Thoracic aorta (tissue), 2 donors: ENCODE measurements at regions not wholly inside any gene's neighbourhood (a gene's known extent, or its start where the extent isn't known, plus 50 kb on each side); places are given as distances from the start of the nearest gene placed in this dataset.

Experiments used
- ATAC-seq: fragments of 150-250 bp; one replicate; pipeline ENCODE4 v1.8.0; 2017; ENCODE audit warnings: low read depth; ENCODE audit not compliant: insufficient number of reproducible peaks, low FRiP score
- DNase-seq: peaks from one replicate; pipeline ENCODE4 v3.0.0-alpha.2; 2020; ENCODE audit warnings: low spot score
- H3K27ac ChIP-seq, 2 donors: fragments of 200-600 bp; sonication (generic); 1 replicate in 1 of 2; 2 replicates in 1 of 2; pipeline ENCODE4 v1.5.1; 2016; ENCODE audit warnings: mild to moderate bottlenecking in 2 of 2, moderate library complexity in 2 of 2
- H3K27me3 ChIP-seq: fragments of 200-600 bp; sonication (generic); replicated peaks from 2 replicates; pipeline ENCODE4 v1.6.0; 2016; ENCODE audit warnings: mild to moderate bottlenecking; ENCODE audit not compliant: insufficient read depth
- H3K36me3 ChIP-seq: fragments of 200-600 bp; sonication (generic); one replicate; pipeline ENCODE4 v1.5.1; 2016
- H3K4me1 ChIP-seq, 2 donors: fragments of 200-600 bp; sonication (generic); 1 replicate in 1 of 2; 2 replicates in 1 of 2; pipeline versions ENCODE4 v1.5.1 to v1.6.0; 2016; ENCODE audit warnings: low read depth in 2 of 2, mild to moderate bottlenecking in 1 of 2; ENCODE audit not compliant: control insufficient read depth in 1 of 2
- H3K4me3 ChIP-seq: fragments of 200-600 bp; sonication (generic); 2 replicates; pipeline ENCODE4 v1.5.1; 2016; ENCODE audit warnings: mild to moderate bottlenecking
- H3K9me3 ChIP-seq: fragments of 200-600 bp; sonication (generic); 2 replicates; pipeline ENCODE4 v1.5.1; 2016
- CTCF ChIP-seq: fragments of 200-600 bp; sonication (generic); IDR thresholded peaks from one replicate; pipeline ENCODE4 v1.5.1; 2019; ENCODE audit warnings: antibody characterized with exemption

DNA sequence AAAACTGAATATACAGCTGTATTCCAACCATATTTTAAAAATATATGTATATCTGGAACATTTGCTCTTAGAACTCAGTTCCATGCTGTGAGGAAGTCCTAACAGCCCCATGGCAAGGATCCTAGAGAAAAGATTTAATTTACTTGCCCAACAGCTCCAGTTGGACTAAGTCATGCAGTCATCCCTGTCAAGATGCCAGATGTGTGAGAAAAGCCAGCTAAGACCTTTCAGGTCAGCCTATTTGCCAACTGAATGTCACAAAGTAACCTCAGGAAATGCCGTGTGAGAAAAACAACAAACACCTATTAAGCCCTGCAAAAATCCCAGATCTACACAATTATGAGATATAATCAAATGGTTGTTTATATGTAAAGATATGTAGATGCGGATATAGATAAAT is 416.3 kb downstream of the NR2F1-AS1 start:
- Histone ChIP-seq H3K27me3 (no peaks in the 10 kb centered on the region), H3K4me3 (no peak overlapping the region), H3K9me3 (no peaks in the 10 kb centered on the region), H3K4me1 (peaks cover 16% of the 10 kb centered on the region in 2 donors), H3K36me3 (no peaks in the 10 kb centered on the region), H3K27ac (no peak overlapping the region)
- DNase-seq (no peak), ATAC-seq (no peak)
- no peak for TF ChIP-seq CTCF

GRCh38 chr5:93163010-93163663 is 417.9 kb downstream of the NR2F1-AS1 start:
- H3K4me3 ChIP-seq = no peak overlapping the region
- no peak for TF ChIP-seq CTCF
- H3K9me3 ChIP-seq = no peaks in the 10 kb centered on the region
- no peak for DNase-seq
- ATAC-seq = no peak
- no peaks in the 10 kb centered on the region for H3K27me3 ChIP-seq
- H3K4me1 ChIP-seq = peaks cover 16% of the 10 kb centered on the region in 2 donors
- H3K27ac ChIP-seq = peak overlapping the region in 1 of 2 donors; percentile 45
- H3K36me3 ChIP-seq = no peaks in the 10 kb centered on the region

DNA sequence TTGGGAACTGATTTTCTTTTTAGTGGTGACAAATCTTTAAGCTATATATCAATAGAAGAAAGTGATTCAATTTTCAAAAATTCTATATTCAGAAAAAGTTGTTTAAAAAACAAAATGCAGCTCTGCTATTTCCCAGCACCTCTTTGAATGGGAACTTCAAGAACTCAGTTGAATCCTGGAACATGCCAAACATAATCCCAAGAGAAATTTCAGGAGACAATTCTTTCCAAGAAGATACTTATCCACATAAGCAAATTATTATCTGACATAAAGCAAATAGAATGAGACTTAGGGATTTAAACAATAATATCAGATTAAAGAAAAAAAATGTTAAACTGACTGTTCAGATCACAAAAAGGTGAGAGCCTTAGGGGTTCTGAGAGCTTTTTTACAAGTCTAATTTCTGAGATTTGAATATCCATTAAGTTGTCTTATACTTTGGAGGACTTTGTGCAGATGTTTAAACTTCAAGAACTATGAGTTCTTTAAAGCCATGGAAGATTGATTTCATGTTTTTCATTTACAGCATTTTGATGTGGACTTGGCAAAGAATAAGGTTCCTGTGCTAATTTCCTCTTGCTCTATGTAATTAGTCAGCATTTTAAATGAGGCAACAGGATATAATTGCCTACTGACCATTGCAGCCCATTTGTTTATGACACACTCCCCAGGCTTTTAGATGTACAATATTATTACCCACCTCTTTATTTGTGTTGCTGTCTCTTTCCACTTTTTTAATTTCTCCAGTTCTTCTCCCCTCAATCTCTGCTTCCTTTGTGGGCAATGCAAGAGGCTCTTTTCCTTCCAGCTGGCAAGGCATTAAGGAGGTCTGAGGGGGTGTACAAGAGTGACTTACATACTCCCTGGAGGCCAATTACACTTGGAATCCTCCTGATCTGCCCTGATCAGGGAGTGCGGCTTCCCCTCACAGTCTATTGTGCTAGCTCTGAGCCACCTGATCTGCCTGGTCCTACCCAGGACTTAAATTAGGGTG is 419.1 kb downstream of the NR2F1-AS1 start:
- Histone ChIP-seq H3K27ac (peak overlapping the region in 1 of 2 donors; percentile 45), H3K9me3 (no peaks in the 10 kb centered on the region), H3K4me3 (no peak overlapping the region), H3K4me1 (peaks cover 16% of the 10 kb centered on the region in 2 donors), H3K36me3 (no peaks in the 10 kb centered on the region), H3K27me3 (no peaks in the 10 kb centered on the region)
- DNase-seq (no peak), ATAC-seq (no peak)
- TF ChIP-seq CTCF = no peak

- Histone ChIP-seq H3K4me1 (peaks cover 13 to 16% of the 10 kb centered on the region in 2 donors), H3K27ac (no peak overlapping the region), H3K27me3 (no peaks in the 10 kb centered on the region), H3K36me3 (no peaks in the 10 kb centered on the region), H3K9me3 (no peaks in the 10 kb centered on the region), H3K4me3 (no peak overlapping the region)
- ATAC-seq = no peak
- DNase-seq = no peak
- no peak for TF ChIP-seq CTCF
These were observed 422.2 kb downstream of the NR2F1-AS1 start for GRCh38 chr5:93158841-93159240.

DNA sequence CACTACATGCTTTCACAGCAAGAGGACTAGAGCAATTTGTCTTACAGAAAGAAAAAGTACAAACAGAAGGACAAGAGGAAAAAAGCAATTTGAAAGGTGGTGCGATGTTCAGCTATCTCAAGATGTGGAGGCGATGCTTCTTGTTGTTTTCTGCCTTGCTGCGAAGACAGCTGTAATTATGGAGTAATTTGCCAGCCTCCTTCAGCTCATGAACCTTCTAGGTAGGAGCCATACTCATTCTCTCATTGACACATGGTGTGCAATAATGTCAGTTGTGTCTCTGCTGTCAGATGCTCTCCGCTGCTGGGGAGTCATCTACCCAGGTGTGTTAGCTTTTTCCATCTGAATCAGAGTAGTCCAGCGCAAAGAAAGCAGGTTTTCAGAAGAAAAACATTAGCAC is 424.5 kb downstream of the NR2F1-AS1 start:
- H3K9me3 ChIP-seq = no peaks in the 10 kb centered on the region
- H3K4me1 ChIP-seq = peaks cover 1 to 6% of the 10 kb centered on the region in 2 donors
- H3K36me3 ChIP-seq = no peaks in the 10 kb centered on the region
- no peak for TF ChIP-seq CTCF
- no peak overlapping the region for H3K4me3 ChIP-seq
- no peak overlapping the region for H3K27ac ChIP-seq
- H3K27me3 ChIP-seq = no peaks in the 10 kb centered on the region
- no peak for DNase-seq
- ATAC-seq = no peak
